CD14-positive monocyte (primary cell): ENCODE measurements at regions not wholly inside any gene's neighbourhood (a gene's known extent, or its start where the extent isn't known, plus 50 kb on each side); places are given as distances from the start of the nearest gene placed in this dataset.

Experiments used
- DNase-seq, 3 donors: peaks; one replicate each; pipeline ENCODE4 v3.0.0-alpha.2; 2011 to 2022
- H2AFZ ChIP-seq: 2 replicates; pipeline ENCODE4 v1.6.0; 2012; ENCODE audit warnings: mild to moderate bottlenecking, low read depth, low read length, inconsistent platforms; ENCODE audit not compliant: insufficient read depth, poor library complexity, severe bottlenecking
- H3K27ac ChIP-seq, 2 donors: 1 replicate in 1 of 2; 2 replicates in 1 of 2; pipeline ENCODE4 v1.5.1; 2012 to 2013; ENCODE audit warnings: low read length in 2 of 2, control low read depth in 1 of 2, inconsistent platforms in 1 of 2, low read depth in 1 of 2, mild to moderate bottlenecking in 1 of 2
- H3K27me3 ChIP-seq, 2 donors: one replicate each; pipeline versions ENCODE4 v1.6.0 to v1.6.1; 2011 to 2013; ENCODE audit warnings: low read length in 2 of 2; ENCODE audit not compliant: control insufficient read depth in 2 of 2, insufficient read depth in 2 of 2
- H3K36me3 ChIP-seq, 2 donors: replicated peaks in 1 of 2; 1 replicate in 1 of 2; 2 replicates in 1 of 2; pipeline versions ENCODE4 v1.5.1 to v1.6.1; 2012 to 2013; ENCODE audit warnings: low read length in 2 of 2, control low read depth in 1 of 2, inconsistent platforms in 1 of 2, mild to moderate bottlenecking in 1 of 2; ENCODE audit not compliant: insufficient read depth in 2 of 2, control insufficient read depth in 1 of 2
- H3K4me1 ChIP-seq, 2 donors: 1 replicate in 1 of 2; 2 replicates in 1 of 2; pipeline versions ENCODE4 v1.5.1 to v1.6.1; 2012 to 2013; ENCODE audit warnings: low read length in 2 of 2, control low read depth in 1 of 2, inconsistent platforms in 1 of 2, mild to moderate bottlenecking in 1 of 2, moderate library complexity in 1 of 2; ENCODE audit not compliant: insufficient read depth in 2 of 2, control insufficient read depth in 1 of 2
- H3K4me2 ChIP-seq: replicated peaks from 2 replicates; pipeline ENCODE3; 2012; ENCODE audit warnings: low read length, moderate library complexity, mild to moderate bottlenecking; ENCODE audit not compliant: poor library complexity, severe bottlenecking; ENCODE audit errors: extremely low read depth
- H3K4me3 ChIP-seq, 3 experiments: fragments of 200-600 bp in 1 of 3; sonication (generic) in 1 of 3; replicated peaks in 1 of 3; 1 replicate in 2 of 3; 2 replicates in 1 of 3; pipeline ENCODE4 v1.5.1; 2011 to 2013; ENCODE audit warnings: low read length in 3 of 3, mild to moderate bottlenecking in 3 of 3, control low read depth in 2 of 3, low read depth in 2 of 3, inconsistent platforms in 1 of 3, moderate library complexity in 1 of 3
- H3K79me2 ChIP-seq: 2 replicates; pipeline ENCODE4 v1.6.0; 2012; ENCODE audit warnings: mild to moderate bottlenecking, control low read depth, inconsistent platforms, low read length, moderate library complexity; ENCODE audit not compliant: insufficient read depth
- H3K9ac ChIP-seq: 2 replicates; pipeline ENCODE4 v1.6.0; 2017; ENCODE audit warnings: low read length, mild to moderate bottlenecking; ENCODE audit not compliant: insufficient read depth, poor library complexity, severe bottlenecking
- H3K9me3 ChIP-seq, 2 donors: replicated peaks in 1 of 2; 1 replicate in 1 of 2; 2 replicates in 1 of 2; pipeline versions ENCODE4 v1.5.1 to v1.6.1; 2012 to 2013; ENCODE audit warnings: low read length in 2 of 2, control low read depth in 1 of 2; ENCODE audit not compliant: control insufficient read depth in 1 of 2, insufficient read depth in 1 of 2
- H4K20me1 ChIP-seq: 2 replicates; pipeline ENCODE4 v1.6.0; 2012; ENCODE audit warnings: mild to moderate bottlenecking, low read length, control low read depth, moderate library complexity; ENCODE audit not compliant: insufficient read depth
- H3K27ac Mint-ChIP-seq, 7 donors: one replicate each; pipeline ENCODE4 v1.8.0; 2020; ENCODE audit warnings: mild to moderate bottlenecking in 7 of 7, mixed read lengths in 7 of 7, moderate library complexity in 6 of 7, inconsistent platforms in 2 of 7
- H3K27me3 Mint-ChIP-seq, 3 donors: one replicate each; pipeline ENCODE4 v1.8.0; 2021 to 2022; ENCODE audit warnings: low read depth in 3 of 3, mild to moderate bottlenecking in 3 of 3, mixed read lengths in 3 of 3, moderate library complexity in 3 of 3, inconsistent platforms in 1 of 3
- H3K36me3 Mint-ChIP-seq, 2 donors: one replicate each; pipeline ENCODE4 v1.8.0; 2020; ENCODE audit warnings: mixed read lengths in 2 of 2, inconsistent platforms in 1 of 2, mild to moderate bottlenecking in 1 of 2
- H3K4me1 Mint-ChIP-seq: one replicate; pipeline ENCODE4 v1.8.0; 2020; ENCODE audit warnings: mild to moderate bottlenecking, mixed read lengths
- H3K4me3 Mint-ChIP-seq, 2 donors: one replicate each; pipeline ENCODE4 v1.8.0; 2020; ENCODE audit warnings: mild to moderate bottlenecking in 2 of 2, mixed read lengths in 2 of 2, moderate library complexity in 1 of 2
- H3K9me3 Mint-ChIP-seq, 7 donors: one replicate each; pipeline ENCODE4 v1.8.0; 2020 to 2022; ENCODE audit warnings: mixed read lengths in 7 of 7, mild to moderate bottlenecking in 6 of 7, moderate library complexity in 6 of 7, inconsistent platforms in 2 of 7
- WGBS: methylation state at CpG from one replicate; pipeline ENCODE4 v1.1.5; 2013; ENCODE audit warnings: missing lambda C conversion rate; ENCODE audit not compliant: insufficient coverage; 5-methylcytosine and 5-hydroxymethylcytosine counted together
- intact Hi-C, 2 donors: fragments of 100-400 bp; cut with micrococcal nuclease; formaldehyde crosslinking; loops; one replicate each; pipeline versions ENCODE4 v1.15.0 to v1.15.1; 2023
- TF ChIP-seq, protein P1 (sequence below): fragments of 200-600 bp; IDR thresholded peaks from one replicate; pipeline ENCODE4 v1.8.0; 2022; ENCODE audit warnings: antibody characterized with exemption, mild to moderate bottlenecking

DNA sequence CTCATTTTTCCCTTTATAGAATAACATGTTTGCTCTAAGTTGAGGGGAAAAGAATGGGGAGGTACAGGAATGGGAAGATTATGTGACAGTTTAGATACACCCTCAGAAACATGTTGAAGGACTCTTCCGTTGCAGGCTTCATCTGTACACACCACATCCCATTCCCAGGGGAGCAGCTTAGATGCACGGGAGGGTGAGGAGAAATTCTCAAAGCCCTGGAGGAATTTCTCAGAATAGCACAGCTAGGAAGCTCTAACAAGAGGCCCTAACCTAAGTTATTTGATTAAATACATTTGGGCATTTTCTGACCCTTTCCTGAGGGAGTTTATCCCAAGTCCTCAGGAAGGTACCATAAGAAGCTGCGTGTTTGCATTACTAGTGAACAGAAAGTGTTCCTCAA lies 660.2 kb upstream of the IGFBP3 start:
- H2AFZ ChIP-seq, result no peak overlapping the region
- H3K9me3 Mint-ChIP-seq, result peaks cover 0 to 13% (median 3%) of the 10 kb centered on the region in 7 donors
- no peaks in the 10 kb centered on the region for H4K20me1 ChIP-seq
- DNase-seq, result no peak
- WGBS, result no CpG with 5 or more reads among the region's 3 CpGs
- H3K4me3 Mint-ChIP-seq, result no peak overlapping the region
- no peak overlapping the region for H3K27ac ChIP-seq
- no peaks in the 10 kb centered on the region for H3K4me1 ChIP-seq
- no peaks in the 10 kb centered on the region for H3K36me3 Mint-ChIP-seq
- H3K4me2 ChIP-seq, result no peak overlapping the region
- intact Hi-C loops, result no loop called here
- H3K27me3 Mint-ChIP-seq, result no peaks in the 10 kb centered on the region
- H3K79me2 ChIP-seq, result no peaks in the 10 kb centered on the region
- H3K4me3 ChIP-seq, result no peak overlapping the region
- H3K4me1 Mint-ChIP-seq, result no peaks in the 10 kb centered on the region
- no peak overlapping the region for H3K9ac ChIP-seq
- peaks cover 0 to 6% of the 10 kb centered on the region in 2 donors for H3K9me3 ChIP-seq
- H3K27ac Mint-ChIP-seq, result no peak overlapping the region
- TF ChIP-seq, protein P1, sequence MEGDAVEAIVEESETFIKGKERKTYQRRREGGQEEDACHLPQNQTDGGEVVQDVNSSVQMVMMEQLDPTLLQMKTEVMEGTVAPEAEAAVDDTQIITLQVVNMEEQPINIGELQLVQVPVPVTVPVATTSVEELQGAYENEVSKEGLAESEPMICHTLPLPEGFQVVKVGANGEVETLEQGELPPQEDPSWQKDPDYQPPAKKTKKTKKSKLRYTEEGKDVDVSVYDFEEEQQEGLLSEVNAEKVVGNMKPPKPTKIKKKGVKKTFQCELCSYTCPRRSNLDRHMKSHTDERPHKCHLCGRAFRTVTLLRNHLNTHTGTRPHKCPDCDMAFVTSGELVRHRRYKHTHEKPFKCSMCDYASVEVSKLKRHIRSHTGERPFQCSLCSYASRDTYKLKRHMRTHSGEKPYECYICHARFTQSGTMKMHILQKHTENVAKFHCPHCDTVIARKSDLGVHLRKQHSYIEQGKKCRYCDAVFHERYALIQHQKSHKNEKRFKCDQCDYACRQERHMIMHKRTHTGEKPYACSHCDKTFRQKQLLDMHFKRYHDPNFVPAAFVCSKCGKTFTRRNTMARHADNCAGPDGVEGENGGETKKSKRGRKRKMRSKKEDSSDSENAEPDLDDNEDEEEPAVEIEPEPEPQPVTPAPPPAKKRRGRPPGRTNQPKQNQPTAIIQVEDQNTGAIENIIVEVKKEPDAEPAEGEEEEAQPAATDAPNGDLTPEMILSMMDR, result no peak
- no peaks in the 10 kb centered on the region for H3K27me3 ChIP-seq
- no peaks in the 10 kb centered on the region for H3K36me3 ChIP-seq

DNA sequence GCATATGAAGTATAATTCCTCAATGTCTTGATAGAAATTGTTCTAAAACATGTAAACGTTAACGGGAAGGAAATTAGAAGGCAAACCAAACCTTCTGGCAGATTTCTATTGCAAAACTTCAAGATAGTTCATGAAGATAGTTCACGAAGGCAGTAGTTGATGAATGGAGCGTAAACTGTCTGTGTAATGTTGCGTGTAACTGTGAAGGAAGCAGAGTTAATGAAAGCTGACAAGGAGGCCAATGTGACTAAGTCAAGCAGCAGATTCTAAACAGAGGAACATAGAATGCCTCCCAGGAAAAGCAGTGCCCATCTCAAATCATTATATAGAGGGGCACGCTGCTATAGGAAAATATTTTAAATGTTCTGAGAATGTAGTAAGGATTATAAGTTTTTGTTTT lies 659.7 kb upstream of the IGFBP3 start:
- TF ChIP-seq, protein P1, result no peak
- Histone ChIP-seq H3K79me2 (no peaks in the 10 kb centered on the region), H2AFZ (no peak overlapping the region), H3K9me3 (peaks cover 0 to 6% of the 10 kb centered on the region in 2 donors), H3K4me1 (no peaks in the 10 kb centered on the region), H3K4me3 (no peak overlapping the region), H3K27ac (no peak overlapping the region), H3K36me3 (no peaks in the 10 kb centered on the region), H4K20me1 (no peaks in the 10 kb centered on the region), H3K9ac (no peak overlapping the region), H3K4me2 (no peak overlapping the region), H3K27me3 (no peaks in the 10 kb centered on the region)
- no peaks in the 10 kb centered on the region for H3K36me3 Mint-ChIP-seq
- DNase-seq, result no peak
- 89% methylated on average over 3 of the region's 6 CpGs for WGBS
- H3K4me1 Mint-ChIP-seq, result no peaks in the 10 kb centered on the region
- no peaks in the 10 kb centered on the region for H3K27me3 Mint-ChIP-seq
- no peak overlapping the region for H3K4me3 Mint-ChIP-seq
- no peak overlapping the region for H3K27ac Mint-ChIP-seq
- peaks cover 0 to 16% (median 3%) of the 10 kb centered on the region in 7 donors for H3K9me3 Mint-ChIP-seq
- intact Hi-C loops, result no loop called here
